Heart left ventricle (tissue), 13 donors: ENCODE measurements at regions not wholly inside any gene's neighbourhood (a gene's known extent, or its start where the extent isn't known, plus 50 kb on each side); places are given as distances from the start of the nearest gene placed in this dataset.

Source experiments
- CTCF ChIP-seq, 12 donors: fragments of 200-600 bp; sonication (generic) in 4 of 12; IDR thresholded peaks; one replicate each; pipeline versions ENCODE4 v1.5.0 to v1.8.0; 2018 to 2022; ENCODE audit warnings: antibody characterized with exemption in 12 of 12, mild to moderate bottlenecking in 5 of 12
- POLR2A ChIP-seq, 2 donors: fragments of 450-650 bp; IDR thresholded peaks; one replicate each; pipeline ENCODE4 v1.6.1; 2017; ENCODE audit warnings: antibody characterized with exemption in 2 of 2, mild to moderate bottlenecking in 2 of 2, moderate library complexity in 2 of 2
- donor health status: ischemic (EF 13 %, LVEDD 7.1; RV severe dilation, severe dysfunction).
- donor health status: DM: no; HTN: yes; CAD: no.
- donor health status: DM: no; HTN: no; CAD: no.
- donor health status: ischemic (EF 25% LVEDD 6.9; RV normal size, moderate dysfunction).
- donor health status: ischemic (EF 25% LVEDD 5.7; RV mildly dilated, moderate dysfunction).
- donor health status: ischemic (EF 35%, LVEDD 5.7; RV mildly dilated, moderate dysfunction).
- donor health status: nonischemic (EF 11% LVEDD 7.7; RV severe dilation, severe dysfunction).
- donor health status: DM: yes; HTN: yes; CAD: no.
- donor health status: PGD.
- donor health status: ischemic (EF 29% LVEDD 5.4; RV normal size, mild dysfunction).
- donor health status: nonischemic (EF 23%, LVEDD 6.1; RV moderate dilation, normal function).

GRCh38 chrX:776529-777230, 146.1 kb downstream of the SHOX start:
- TF ChIP-seq CTCF (IDR thresholded peaks at IDR 0.05) (no peak), POLR2A (IDR thresholded peaks at IDR 0.05) (no peak)
